HG03571 (cell line): ENCODE measurements at regions not wholly inside any gene's neighbourhood (a gene's known extent, or its start where the extent isn't known, plus 50 kb on each side); places are given as distances from the start of the nearest gene placed in this dataset.
"Not testable (repeated sequence)": the region's sequence is repeated elsewhere in the genome, so short reads cannot be mapped to it uniquely, and the experiment has no call there.

ENCODE experiments used
- ATAC-seq: cut with Tn5 transposase; IDR thresholded peaks from one replicate; pipeline ENCODE4 v1.9.1; 2021; ENCODE audit not compliant: unreplicated experiment

- ATAC-seq = no peak
Measured at GRCh38 chr13:33644581-33645543, 173.1 kb upstream of the RFC3 start.

- no peak for ATAC-seq
Measured at GRCh38 chr13:33645591-33646554, 172.1 kb upstream of the RFC3 start.

GRCh38 chr13:33649212-33649878, 168.6 kb upstream of the RFC3 start:
- ATAC-seq = no peak

- no peak for ATAC-seq
Measured at GRCh38 chr13:33651766-33652165, 166.2 kb upstream of the RFC3 start.

- no peak for ATAC-seq
Measured at GRCh38 chr13:33657274-33657673, 160.7 kb upstream of the RFC3 start.

GRCh38 chr13:33659466-33659865, 158.5 kb upstream of the RFC3 start:
- ATAC-seq = no peak

- no peak for ATAC-seq
Measured at GRCh38 chr13:33659894-33660293, 158.1 kb upstream of the RFC3 start.

GRCh38 chr13:33662392-33662791, 155.6 kb upstream of the RFC3 start:
- ATAC-seq = no peak

- ATAC-seq = no peak
Measured at GRCh38 chr13:33665626-33666175, 152.2 kb upstream of the RFC3 start.

GRCh38 chr13:33671560-33671959, 146.4 kb upstream of the RFC3 start:
- ATAC-seq = no peak

- ATAC-seq = not testable (repeated sequence)
Measured at GRCh38 chr13:33672022-33672421, 145.9 kb upstream of the RFC3 start.

GRCh38 chr13:33676045-33676989, 141.6 kb upstream of the RFC3 start:
- no peak for ATAC-seq

GRCh38 chr13:33677215-33677614, 140.7 kb upstream of the RFC3 start:
- no peak for ATAC-seq

- no peak for ATAC-seq
Measured at GRCh38 chr13:33678084-33678483, 139.9 kb upstream of the RFC3 start.

GRCh38 chr13:33678906-33679657, 138.9 kb upstream of the RFC3 start:
- ATAC-seq = peak; percentile 97

GRCh38 chr13:33679658-33680012, 138.3 kb upstream of the RFC3 start:
- no peak for ATAC-seq

GRCh38 chr13:33682020-33682564, 135.9 kb upstream of the RFC3 start:
- no peak for ATAC-seq

- ATAC-seq = not testable (repeated sequence)
Measured at GRCh38 chr13:33682646-33683045, 135.3 kb upstream of the RFC3 start.

- ATAC-seq = no peak
Measured at GRCh38 chr13:33683376-33683775, 134.6 kb upstream of the RFC3 start.
